Lower leg skin (tissue), 3 donors: ENCODE measurements at regions not wholly inside any gene's neighbourhood (a gene's known extent, or its start where the extent isn't known, plus 50 kb on each side); places are given as distances from the start of the nearest gene placed in this dataset.

Experiments used
- POLR2A ChIP-seq, 2 donors: fragments of 450-650 bp; IDR thresholded peaks; one replicate each; pipeline ENCODE4 v1.6.1; 2016 to 2017; ENCODE audit warnings: antibody characterized with exemption in 2 of 2, mild to moderate bottlenecking in 1 of 2, moderate library complexity in 1 of 2
- TF ChIP-seq, protein P1 (sequence below), 3 donors: fragments of 450-650 bp; IDR thresholded peaks; one replicate each; pipeline ENCODE4 v1.5.1; 2016; ENCODE audit warnings: antibody characterized with exemption in 3 of 3, mild to moderate bottlenecking in 3 of 3, moderate library complexity in 2 of 3

- TF ChIP-seq, protein P1, sequence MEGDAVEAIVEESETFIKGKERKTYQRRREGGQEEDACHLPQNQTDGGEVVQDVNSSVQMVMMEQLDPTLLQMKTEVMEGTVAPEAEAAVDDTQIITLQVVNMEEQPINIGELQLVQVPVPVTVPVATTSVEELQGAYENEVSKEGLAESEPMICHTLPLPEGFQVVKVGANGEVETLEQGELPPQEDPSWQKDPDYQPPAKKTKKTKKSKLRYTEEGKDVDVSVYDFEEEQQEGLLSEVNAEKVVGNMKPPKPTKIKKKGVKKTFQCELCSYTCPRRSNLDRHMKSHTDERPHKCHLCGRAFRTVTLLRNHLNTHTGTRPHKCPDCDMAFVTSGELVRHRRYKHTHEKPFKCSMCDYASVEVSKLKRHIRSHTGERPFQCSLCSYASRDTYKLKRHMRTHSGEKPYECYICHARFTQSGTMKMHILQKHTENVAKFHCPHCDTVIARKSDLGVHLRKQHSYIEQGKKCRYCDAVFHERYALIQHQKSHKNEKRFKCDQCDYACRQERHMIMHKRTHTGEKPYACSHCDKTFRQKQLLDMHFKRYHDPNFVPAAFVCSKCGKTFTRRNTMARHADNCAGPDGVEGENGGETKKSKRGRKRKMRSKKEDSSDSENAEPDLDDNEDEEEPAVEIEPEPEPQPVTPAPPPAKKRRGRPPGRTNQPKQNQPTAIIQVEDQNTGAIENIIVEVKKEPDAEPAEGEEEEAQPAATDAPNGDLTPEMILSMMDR (IDR thresholded peaks at IDR 0.05) = no peak
- TF ChIP-seq POLR2A (IDR thresholded peaks at IDR 0.05) = no peak
These were observed 614.3 kb downstream of the TYW1 start for GRCh38 chr7:67610897-67611296.
